ENCODE measurements at regions not wholly inside any gene's neighbourhood (a gene's known extent, or its start where the extent isn't known, plus 50 kb on each side); places are given as distances from the start of the nearest gene placed in this dataset.

DNA sequence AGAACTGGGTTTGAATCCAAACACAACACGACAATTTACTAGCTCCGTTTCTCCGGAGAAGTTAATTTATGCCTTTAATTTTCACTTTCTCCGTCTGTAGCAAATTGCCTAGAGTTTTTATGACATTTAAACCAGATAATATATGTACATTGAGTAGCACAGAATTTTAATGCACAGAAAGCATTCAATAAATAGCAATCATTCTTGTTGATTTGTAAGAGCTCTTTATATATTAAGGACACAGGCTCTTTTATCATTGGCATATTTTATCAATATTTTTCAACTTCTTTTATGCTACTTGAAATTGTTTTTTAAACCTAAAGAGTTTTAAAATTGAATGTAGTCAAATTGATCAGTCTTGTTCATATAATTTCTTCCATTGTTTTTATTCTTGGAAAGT lies 99.6 kb upstream of the PPP2R3B start:
- peaks cover 7% of the 10 kb centered on the region for H3K9me3 Mint-ChIP-seq
- H3K4me1 Mint-ChIP-seq, result peaks cover 12% of the 10 kb centered on the region
- H3K27me3 Mint-ChIP-seq (ENCODE audit: low read depth), result peaks cover 4% of the 10 kb centered on the region; the same call in 1 of the 2 replicates
- H3K36me3 Mint-ChIP-seq, result peaks cover 5% of the 10 kb centered on the region; the same call in 1 of the 2 replicates
- CTCF ChIA-PET, result no interaction called here
- H3K27ac Mint-ChIP-seq, result no peak overlapping the region
- DNase-seq (ENCODE audit: low spot score) (no peak), ATAC-seq (no peak)
- H3K4me3 Mint-ChIP-seq, result no peak overlapping the region
- TF ChIP-seq, protein P1, sequence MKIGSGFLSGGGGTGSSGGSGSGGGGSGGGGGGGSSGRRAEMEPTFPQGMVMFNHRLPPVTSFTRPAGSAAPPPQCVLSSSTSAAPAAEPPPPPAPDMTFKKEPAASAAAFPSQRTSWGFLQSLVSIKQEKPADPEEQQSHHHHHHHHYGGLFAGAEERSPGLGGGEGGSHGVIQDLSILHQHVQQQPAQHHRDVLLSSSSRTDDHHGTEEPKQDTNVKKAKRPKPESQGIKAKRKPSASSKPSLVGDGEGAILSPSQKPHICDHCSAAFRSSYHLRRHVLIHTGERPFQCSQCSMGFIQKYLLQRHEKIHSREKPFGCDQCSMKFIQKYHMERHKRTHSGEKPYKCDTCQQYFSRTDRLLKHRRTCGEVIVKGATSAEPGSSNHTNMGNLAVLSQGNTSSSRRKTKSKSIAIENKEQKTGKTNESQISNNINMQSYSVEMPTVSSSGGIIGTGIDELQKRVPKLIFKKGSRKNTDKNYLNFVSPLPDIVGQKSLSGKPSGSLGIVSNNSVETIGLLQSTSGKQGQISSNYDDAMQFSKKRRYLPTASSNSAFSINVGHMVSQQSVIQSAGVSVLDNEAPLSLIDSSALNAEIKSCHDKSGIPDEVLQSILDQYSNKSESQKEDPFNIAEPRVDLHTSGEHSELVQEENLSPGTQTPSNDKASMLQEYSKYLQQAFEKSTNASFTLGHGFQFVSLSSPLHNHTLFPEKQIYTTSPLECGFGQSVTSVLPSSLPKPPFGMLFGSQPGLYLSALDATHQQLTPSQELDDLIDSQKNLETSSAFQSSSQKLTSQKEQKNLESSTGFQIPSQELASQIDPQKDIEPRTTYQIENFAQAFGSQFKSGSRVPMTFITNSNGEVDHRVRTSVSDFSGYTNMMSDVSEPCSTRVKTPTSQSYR (CRISPR knock-in tag; IDR thresholded peaks at IDR 0.05), result no peak
- TF ChIP-seq ATF6 (CRISPR knock-in tag; IDR thresholded peaks at IDR 0.05), result no peak
- TF ChIP-seq SMAD4 (CRISPR knock-in tag; IDR thresholded peaks at IDR 0.05), result no peak
- no peak for TF ChIP-seq NFATC4 (CRISPR knock-in tag; IDR thresholded peaks at IDR 0.05)
- TF ChIP-seq, protein P2, sequence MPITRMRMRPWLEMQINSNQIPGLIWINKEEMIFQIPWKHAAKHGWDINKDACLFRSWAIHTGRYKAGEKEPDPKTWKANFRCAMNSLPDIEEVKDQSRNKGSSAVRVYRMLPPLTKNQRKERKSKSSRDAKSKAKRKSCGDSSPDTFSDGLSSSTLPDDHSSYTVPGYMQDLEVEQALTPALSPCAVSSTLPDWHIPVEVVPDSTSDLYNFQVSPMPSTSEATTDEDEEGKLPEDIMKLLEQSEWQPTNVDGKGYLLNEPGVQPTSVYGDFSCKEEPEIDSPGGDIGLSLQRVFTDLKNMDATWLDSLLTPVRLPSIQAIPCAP (CRISPR knock-in tag; IDR thresholded peaks at IDR 0.05), result no peak
- TF ChIP-seq JUN (CRISPR knock-in tag; IDR thresholded peaks at IDR 0.05), result no peak
- TF ChIP-seq EMX1 (CRISPR knock-in tag; IDR thresholded peaks at IDR 0.05), result no peak
- no peak for TF ChIP-seq ZNF232 (CRISPR knock-in tag; IDR thresholded peaks at IDR 0.05)
- no peak for TF ChIP-seq ZNF396 (CRISPR knock-in tag; IDR thresholded peaks at IDR 0.05; ENCODE audit: borderline replicate concordance)
- TF ChIP-seq CDX4 (CRISPR knock-in tag; IDR thresholded peaks at IDR 0.05; ENCODE audit: borderline replicate concordance), result no peak
- no peak for TF ChIP-seq ZNF138 (CRISPR knock-in tag; conservative IDR thresholded peaks at IDR 0.05)
- no peak for TF ChIP-seq PREB (CRISPR knock-in tag; IDR thresholded peaks at IDR 0.05; ENCODE audit: borderline replicate concordance)
- no peak for TF ChIP-seq FOXJ3 (CRISPR knock-in tag; IDR thresholded peaks at IDR 0.05; ENCODE audit: borderline replicate concordance)
- POLR2A ChIA-PET, result no interaction called here

- Mint-ChIP-seq H3K4me3 (no peak overlapping the region), H3K27me3 (ENCODE audit: low read depth) (no peaks in the 10 kb centered on the region; the same call in 1 of the 2 replicates), H3K36me3 (peaks cover 5% of the 10 kb centered on the region; the same call in 1 of the 2 replicates), H3K27ac (no peak overlapping the region), H3K4me1 (peaks cover 2% of the 10 kb centered on the region), H3K9me3 (peaks cover 7% of the 10 kb centered on the region)
- ATAC-seq (no peak), DNase-seq (ENCODE audit: low spot score) (no peak)
- POLR2A ChIA-PET, result no interaction called here
- CTCF ChIA-PET, result no interaction called here
- TF ChIP-seq SMAD3 (CRISPR knock-in tag; IDR thresholded peaks at IDR 0.05; ENCODE audit: borderline replicate concordance) (no peak), NFE2L1 (CRISPR knock-in tag; IDR thresholded peaks at IDR 0.05) (no peak), FOXP1 (CRISPR knock-in tag; IDR thresholded peaks at IDR 0.05; ENCODE audit: borderline replicate concordance) (no peak), FOXJ3 (CRISPR knock-in tag; IDR thresholded peaks at IDR 0.05; ENCODE audit: borderline replicate concordance) (no peak), ZNF423 (CRISPR knock-in tag; IDR thresholded peaks at IDR 0.05) (no peak)
- TF ChIP-seq, protein P3, sequence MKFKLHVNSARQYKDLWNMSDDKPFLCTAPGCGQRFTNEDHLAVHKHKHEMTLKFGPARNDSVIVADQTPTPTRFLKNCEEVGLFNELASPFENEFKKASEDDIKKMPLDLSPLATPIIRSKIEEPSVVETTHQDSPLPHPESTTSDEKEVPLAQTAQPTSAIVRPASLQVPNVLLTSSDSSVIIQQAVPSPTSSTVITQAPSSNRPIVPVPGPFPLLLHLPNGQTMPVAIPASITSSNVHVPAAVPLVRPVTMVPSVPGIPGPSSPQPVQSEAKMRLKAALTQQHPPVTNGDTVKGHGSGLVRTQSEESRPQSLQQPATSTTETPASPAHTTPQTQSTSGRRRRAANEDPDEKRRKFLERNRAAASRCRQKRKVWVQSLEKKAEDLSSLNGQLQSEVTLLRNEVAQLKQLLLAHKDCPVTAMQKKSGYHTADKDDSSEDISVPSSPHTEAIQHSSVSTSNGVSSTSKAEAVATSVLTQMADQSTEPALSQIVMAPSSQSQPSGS (CRISPR knock-in tag; IDR thresholded peaks at IDR 0.05; ENCODE audit: borderline replicate concordance, low read depth), result no peak
- TF ChIP-seq, protein P4, sequence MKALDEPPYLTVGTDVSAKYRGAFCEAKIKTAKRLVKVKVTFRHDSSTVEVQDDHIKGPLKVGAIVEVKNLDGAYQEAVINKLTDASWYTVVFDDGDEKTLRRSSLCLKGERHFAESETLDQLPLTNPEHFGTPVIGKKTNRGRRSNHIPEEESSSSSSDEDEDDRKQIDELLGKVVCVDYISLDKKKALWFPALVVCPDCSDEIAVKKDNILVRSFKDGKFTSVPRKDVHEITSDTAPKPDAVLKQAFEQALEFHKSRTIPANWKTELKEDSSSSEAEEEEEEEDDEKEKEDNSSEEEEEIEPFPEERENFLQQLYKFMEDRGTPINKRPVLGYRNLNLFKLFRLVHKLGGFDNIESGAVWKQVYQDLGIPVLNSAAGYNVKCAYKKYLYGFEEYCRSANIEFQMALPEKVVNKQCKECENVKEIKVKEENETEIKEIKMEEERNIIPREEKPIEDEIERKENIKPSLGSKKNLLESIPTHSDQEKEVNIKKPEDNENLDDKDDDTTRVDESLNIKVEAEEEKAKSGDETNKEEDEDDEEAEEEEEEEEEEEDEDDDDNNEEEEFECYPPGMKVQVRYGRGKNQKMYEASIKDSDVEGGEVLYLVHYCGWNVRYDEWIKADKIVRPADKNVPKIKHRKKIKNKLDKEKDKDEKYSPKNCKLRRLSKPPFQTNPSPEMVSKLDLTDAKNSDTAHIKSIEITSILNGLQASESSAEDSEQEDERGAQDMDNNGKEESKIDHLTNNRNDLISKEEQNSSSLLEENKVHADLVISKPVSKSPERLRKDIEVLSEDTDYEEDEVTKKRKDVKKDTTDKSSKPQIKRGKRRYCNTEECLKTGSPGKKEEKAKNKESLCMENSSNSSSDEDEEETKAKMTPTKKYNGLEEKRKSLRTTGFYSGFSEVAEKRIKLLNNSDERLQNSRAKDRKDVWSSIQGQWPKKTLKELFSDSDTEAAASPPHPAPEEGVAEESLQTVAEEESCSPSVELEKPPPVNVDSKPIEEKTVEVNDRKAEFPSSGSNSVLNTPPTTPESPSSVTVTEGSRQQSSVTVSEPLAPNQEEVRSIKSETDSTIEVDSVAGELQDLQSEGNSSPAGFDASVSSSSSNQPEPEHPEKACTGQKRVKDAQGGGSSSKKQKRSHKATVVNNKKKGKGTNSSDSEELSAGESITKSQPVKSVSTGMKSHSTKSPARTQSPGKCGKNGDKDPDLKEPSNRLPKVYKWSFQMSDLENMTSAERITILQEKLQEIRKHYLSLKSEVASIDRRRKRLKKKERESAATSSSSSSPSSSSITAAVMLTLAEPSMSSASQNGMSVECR (CRISPR knock-in tag; IDR thresholded peaks at IDR 0.05; ENCODE audit: borderline replicate concordance), result no peak
These were observed 101.1 kb upstream of the PPP2R3B start for GRCh38 chrX:487836-488235.

Data from WTC11 (cell line).